HepG2 (cell line): ENCODE measurements at regions not wholly inside any gene's neighbourhood (a gene's known extent, or its start where the extent isn't known, plus 50 kb on each side); places are given as distances from the start of the nearest gene placed in this dataset.
A peak's percentile ranks its signal among the peaks of the same experiment; 100 is the strongest.

ENCODE experiments used
- CBX1 ChIP-seq: IDR thresholded peaks from one replicate; pipeline ENCODE4 v1.6.1; 2016; ENCODE audit warnings: antibody characterized with exemption, low read depth
- GABPA ChIP-seq, 2 experiments: IDR thresholded peaks; 2 replicates each; pipeline ENCODE4 v1.6.1; 2011 to 2016; ENCODE audit warnings: low read depth in 2 of 2, low read length in 1 of 2, missing biosample characterization in 1 of 2, missing genetic modification characterization in 1 of 2
- HOXA9 ChIP-seq: sonication (generic); formaldehyde crosslinking; IDR thresholded peaks from 2 replicates; pipeline ENCODE4 v1.8.1; 2022; ENCODE audit warnings: missing genetic modification reagents, mild to moderate bottlenecking, moderate library complexity, borderline replicate concordance
- POLR2G ChIP-seq: fragments of 200-400 bp; formaldehyde crosslinking; IDR thresholded peaks from 2 replicates; pipeline ENCODE4 v1.6.1; 2018; ENCODE audit warnings: mild to moderate bottlenecking, low read depth, low read length, moderate library complexity
- RXRA ChIP-seq: sonication (generic); formaldehyde crosslinking; IDR thresholded peaks from 2 replicates; pipeline ENCODE4 v1.5.1; 2020; ENCODE audit warnings: missing genetic modification reagents
- SOX5 ChIP-seq: IDR thresholded peaks from 2 replicates; pipeline ENCODE4 v1.6.1; 2016; ENCODE audit warnings: borderline replicate concordance
- SRSF1 ChIP-seq: fragments of 200-400 bp; formaldehyde crosslinking; optimal IDR thresholded peaks from 2 replicates; pipeline ENCODE3; 2017; ENCODE audit warnings: mild to moderate bottlenecking, low read depth, low read length, moderate library complexity
- TARDBP ChIP-seq: sonication (generic); formaldehyde crosslinking; IDR thresholded peaks from 2 replicates; pipeline ENCODE4 v1.8.0; 2022; ENCODE audit warnings: mild to moderate bottlenecking, missing genetic modification reagents
- ZFY ChIP-seq: sonication (generic); formaldehyde crosslinking; IDR thresholded peaks from 2 replicates; pipeline ENCODE4 v1.4.0; 2020; ENCODE audit warnings: missing genetic modification reagents
- ZNF264 ChIP-seq: sonication (generic); formaldehyde crosslinking; IDR thresholded peaks from 2 replicates; pipeline ENCODE4 v1.4.0; 2020; ENCODE audit warnings: missing genetic modification reagents
- ZNF468 ChIP-seq: sonication (generic); formaldehyde crosslinking; IDR thresholded peaks from 2 replicates; pipeline ENCODE4 v1.8.0; 2022; ENCODE audit warnings: mild to moderate bottlenecking, moderate library complexity, missing genetic modification reagents
- ZNF543 ChIP-seq: sonication (generic); formaldehyde crosslinking; IDR thresholded peaks from 2 replicates; pipeline ENCODE4 v1.4.0; 2020; ENCODE audit warnings: mild to moderate bottlenecking, missing genetic modification reagents
- ZNF589 ChIP-seq: sonication (generic); formaldehyde crosslinking; conservative IDR thresholded peaks from 2 replicates; pipeline ENCODE4 v1.8.0; 2022; ENCODE audit warnings: mild to moderate bottlenecking, moderate library complexity, missing genetic modification reagents
- ZNF772 ChIP-seq: sonication (generic); formaldehyde crosslinking; IDR thresholded peaks from 2 replicates; pipeline ENCODE4 v1.5.0; 2020; ENCODE audit warnings: mild to moderate bottlenecking, missing genetic modification reagents
- ZNF777 ChIP-seq: sonication (generic); formaldehyde crosslinking; IDR thresholded peaks from 2 replicates; pipeline ENCODE4 v1.4.0; 2020; ENCODE audit warnings: missing genetic modification reagents
- TF ChIP-seq, protein P1 (sequence below): sonication (generic); formaldehyde crosslinking; IDR thresholded peaks from 2 replicates; pipeline ENCODE4 v1.4.0; 2020; ENCODE audit warnings: missing genetic modification reagents, borderline replicate concordance
- TF ChIP-seq, protein P2 (sequence below): sonication (generic); formaldehyde crosslinking; IDR thresholded peaks from 2 replicates; pipeline ENCODE4 v1.8.1; 2023; ENCODE audit warnings: mild to moderate bottlenecking, missing genetic modification reagents, borderline replicate concordance
- TF ChIP-seq, protein P3 (sequence below): sonication (generic); formaldehyde crosslinking; IDR thresholded peaks from 2 replicates; pipeline ENCODE4 v1.5.1; 2020; ENCODE audit warnings: mild to moderate bottlenecking, moderate library complexity, missing genetic modification reagents

DNA sequence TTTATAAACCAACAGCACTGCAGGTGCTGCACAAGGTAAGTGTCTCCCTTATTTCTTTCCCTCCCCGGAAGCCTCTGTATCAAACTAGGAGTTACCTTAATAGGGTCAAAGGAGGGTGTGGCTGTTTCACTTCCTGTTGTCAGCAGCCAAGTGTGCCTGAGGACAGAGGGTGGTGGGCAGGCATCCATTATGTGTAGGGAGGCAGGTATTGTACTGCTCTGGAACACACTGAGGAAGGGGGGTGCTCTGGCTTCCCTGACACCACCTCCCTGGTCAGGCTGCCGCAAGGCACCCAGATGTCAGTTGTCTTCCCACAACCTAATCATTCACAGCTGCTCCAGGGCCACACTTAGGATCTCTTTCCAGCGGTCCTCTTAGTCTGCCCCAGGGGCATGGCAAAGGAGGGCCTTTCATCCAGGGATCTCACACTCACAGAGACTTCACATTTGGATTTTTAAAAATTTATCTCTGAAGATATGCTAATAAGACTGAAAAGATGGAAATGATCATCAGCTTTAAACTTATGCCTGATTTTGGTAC lies 132.0 kb upstream of the ARHGAP5 start (continued):
- TF ChIP-seq ZNF264 (no peak), ZFY (CRISPR knock-in tag) (peak; percentile 52; the same call in 1 of the 2 replicates), ZNF589 (0 out of 2 replicates have a peak, but pooled peaks have one; percentile 16), RXRA (CRISPR knock-in tag) (peak; percentile 54), SOX5 (no peak), ZNF468 (CRISPR knock-in tag) (no peak), HOXA9 (CRISPR knock-in tag) (no peak), GABPA (IDR thresholded peaks at IDR 0.05; ENCODE audit: low read depth, low read length) (no peak), GABPA (CRISPR knock-in tag; IDR thresholded peaks at IDR 0.05; ENCODE audit: low read depth) (peak; percentile 80), ZNF777 (0 out of 2 replicates have a peak, but pooled peaks have one; percentile 17), ZNF543 (CRISPR knock-in tag) (no peak; the same call in 1 of the 2 replicates), TARDBP (no peak), SRSF1 (no peak), POLR2G (peak; percentile 31), ZNF772 (CRISPR knock-in tag) (no peak), CBX1 (no peak)
- TF ChIP-seq, protein P1, sequence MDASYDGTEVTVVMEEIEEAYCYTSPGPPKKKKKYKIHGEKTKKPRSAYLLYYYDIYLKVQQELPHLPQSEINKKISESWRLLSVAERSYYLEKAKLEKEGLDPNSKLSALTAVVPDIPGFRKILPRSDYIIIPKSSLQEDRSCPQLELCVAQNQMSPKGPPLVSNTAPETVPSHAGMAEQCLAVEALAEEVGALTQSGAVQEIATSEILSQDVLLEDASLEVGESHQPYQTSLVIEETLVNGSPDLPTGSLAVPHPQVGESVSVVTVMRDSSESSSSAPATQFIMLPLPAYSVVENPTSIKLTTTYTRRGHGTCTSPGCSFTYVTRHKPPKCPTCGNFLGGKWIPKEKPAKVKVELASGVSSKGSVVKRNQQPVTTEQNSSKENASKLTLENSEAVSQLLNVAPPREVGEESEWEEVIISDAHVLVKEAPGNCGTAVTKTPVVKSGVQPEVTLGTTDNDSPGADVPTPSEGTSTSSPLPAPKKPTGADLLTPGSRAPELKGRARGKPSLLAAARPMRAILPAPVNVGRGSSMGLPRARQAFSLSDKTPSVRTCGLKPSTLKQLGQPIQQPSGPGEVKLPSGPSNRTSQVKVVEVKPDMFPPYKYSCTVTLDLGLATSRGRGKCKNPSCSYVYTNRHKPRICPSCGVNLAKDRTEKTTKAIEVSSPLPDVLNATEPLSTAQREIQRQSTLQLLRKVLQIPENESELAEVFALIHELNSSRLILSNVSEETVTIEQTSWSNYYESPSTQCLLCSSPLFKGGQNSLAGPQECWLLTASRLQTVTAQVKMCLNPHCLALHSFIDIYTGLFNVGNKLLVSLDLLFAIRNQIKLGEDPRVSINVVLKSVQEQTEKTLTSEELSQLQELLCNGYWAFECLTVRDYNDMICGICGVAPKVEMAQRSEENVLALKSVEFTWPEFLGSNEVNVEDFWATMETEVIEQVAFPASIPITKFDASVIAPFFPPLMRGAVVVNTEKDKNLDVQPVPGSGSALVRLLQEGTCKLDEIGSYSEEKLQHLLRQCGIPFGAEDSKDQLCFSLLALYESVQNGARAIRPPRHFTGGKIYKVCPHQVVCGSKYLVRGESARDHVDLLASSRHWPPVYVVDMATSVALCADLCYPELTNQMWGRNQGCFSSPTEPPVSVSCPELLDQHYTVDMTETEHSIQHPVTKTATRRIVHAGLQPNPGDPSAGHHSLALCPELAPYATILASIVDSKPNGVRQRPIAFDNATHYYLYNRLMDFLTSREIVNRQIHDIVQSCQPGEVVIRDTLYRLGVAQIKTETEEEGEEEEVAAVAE: 0 out of 2 replicates have a peak, but pooled peaks have one; percentile 38
- TF ChIP-seq, protein P2, sequence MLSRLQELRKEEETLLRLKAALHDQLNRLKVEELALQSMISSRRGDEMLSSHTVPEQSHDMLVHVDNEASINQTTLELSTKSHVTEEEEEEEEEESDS (CRISPR knock-in tag): no peak
- TF ChIP-seq, protein P3, sequence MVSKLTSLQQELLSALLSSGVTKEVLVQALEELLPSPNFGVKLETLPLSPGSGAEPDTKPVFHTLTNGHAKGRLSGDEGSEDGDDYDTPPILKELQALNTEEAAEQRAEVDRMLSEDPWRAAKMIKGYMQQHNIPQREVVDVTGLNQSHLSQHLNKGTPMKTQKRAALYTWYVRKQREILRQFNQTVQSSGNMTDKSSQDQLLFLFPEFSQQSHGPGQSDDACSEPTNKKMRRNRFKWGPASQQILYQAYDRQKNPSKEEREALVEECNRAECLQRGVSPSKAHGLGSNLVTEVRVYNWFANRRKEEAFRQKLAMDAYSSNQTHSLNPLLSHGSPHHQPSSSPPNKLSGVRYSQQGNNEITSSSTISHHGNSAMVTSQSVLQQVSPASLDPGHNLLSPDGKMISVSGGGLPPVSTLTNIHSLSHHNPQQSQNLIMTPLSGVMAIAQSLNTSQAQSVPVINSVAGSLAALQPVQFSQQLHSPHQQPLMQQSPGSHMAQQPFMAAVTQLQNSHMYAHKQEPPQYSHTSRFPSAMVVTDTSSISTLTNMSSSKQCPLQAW (CRISPR knock-in tag): no peak
